H1 (cell line): ENCODE measurements at regions not wholly inside any gene's neighbourhood (a gene's known extent, or its start where the extent isn't known, plus 50 kb on each side); places are given as distances from the start of the nearest gene placed in this dataset.

Experiments used
- CHD7 ChIP-seq: fragments of 300-600 bp; sonication (generic); IDR thresholded peaks from 2 replicates; pipeline ENCODE4 v1.7.1; 2012; ENCODE audit warnings: low read length, moderate library complexity, mild to moderate bottlenecking, inconsistent platforms; ENCODE audit not compliant: insufficient replicate concordance

GRCh38 chrX:67893931-67894330 is 350.1 kb downstream of the AR start (continued):
- TF ChIP-seq CHD7: no peak
